GM12864 (cell line): ENCODE measurements at regions not wholly inside any gene's neighbourhood (a gene's known extent, or its start where the extent isn't known, plus 50 kb on each side); places are given as distances from the start of the nearest gene placed in this dataset.

Experiments used
- DNase-seq: peaks from one replicate; pipeline ENCODE4 v3.0.0-alpha.2; 2011; ENCODE audit warnings: low read depth
- H3K4me3 ChIP-seq: 2 replicates; pipeline ENCODE4 v1.5.1; 2011; ENCODE audit warnings: mild to moderate bottlenecking, low read depth, low read length, control low read depth
- CTCF ChIP-seq: IDR thresholded peaks from 2 replicates; pipeline ENCODE4 v1.5.1; 2011; ENCODE audit warnings: low read depth, mild to moderate bottlenecking, moderate library complexity, low read length, control low read depth, inconsistent platforms; ENCODE audit errors: missing control alignments

GRCh38 chr5:68962757-68963484, 130.9 kb upstream of the SLC30A5 start:
- H3K4me3 ChIP-seq = no peak overlapping the region
- DNase-seq = no peak
- peak; percentile 48 for TF ChIP-seq CTCF

GRCh38 chr5:68964679-68965078, 129.1 kb upstream of the SLC30A5 start:
- no peak overlapping the region for H3K4me3 ChIP-seq
- no peak for TF ChIP-seq CTCF
- DNase-seq = no peak

GRCh38 chr5:68965926-68966325, 127.9 kb upstream of the SLC30A5 start:
- no peak for TF ChIP-seq CTCF
- H3K4me3 ChIP-seq = no peak overlapping the region
- DNase-seq = no peak

- no peak for DNase-seq
- TF ChIP-seq CTCF = no peak
- no peak overlapping the region for H3K4me3 ChIP-seq
Measured at GRCh38 chr5:68966596-68966995, 127.2 kb upstream of the SLC30A5 start.

GRCh38 chr5:68968429-68968828, 125.4 kb upstream of the SLC30A5 start:
- no peak overlapping the region for H3K4me3 ChIP-seq
- no peak for TF ChIP-seq CTCF
- DNase-seq = no peak

- DNase-seq = no peak
- no peak overlapping the region for H3K4me3 ChIP-seq
- TF ChIP-seq CTCF = no peak
Measured at GRCh38 chr5:68970617-68971016, 123.2 kb upstream of the SLC30A5 start.

GRCh38 chr5:68973696-68974095, 120.1 kb upstream of the SLC30A5 start:
- DNase-seq = no peak
- TF ChIP-seq CTCF = no peak
- H3K4me3 ChIP-seq = no peak overlapping the region
